OCI-LY1 (cell line): ENCODE measurements at regions not wholly inside any gene's neighbourhood (a gene's known extent, or its start where the extent isn't known, plus 50 kb on each side); places are given as distances from the start of the nearest gene placed in this dataset.

Experiments used
- EZH2 ChIP-seq: fragments of 200-600 bp; sonication (generic), shearing (Covaris generic); IDR thresholded peaks from 2 replicates; pipeline ENCODE4 v1.8.0; 2017; ENCODE audit warnings: borderline replicate concordance, mixed run types, mild to moderate bottlenecking, antibody characterized with exemption, low read length, moderate library complexity, mixed read lengths
- TF ChIP-seq, protein P1 (sequence below): fragments of 200-600 bp; sonication (generic), shearing (Covaris generic); IDR thresholded peaks from 2 replicates; pipeline ENCODE4 v1.5.1; 2017; ENCODE audit warnings: mild to moderate bottlenecking, antibody characterized with exemption, low read length, moderate library complexity, mixed read lengths

DNA sequence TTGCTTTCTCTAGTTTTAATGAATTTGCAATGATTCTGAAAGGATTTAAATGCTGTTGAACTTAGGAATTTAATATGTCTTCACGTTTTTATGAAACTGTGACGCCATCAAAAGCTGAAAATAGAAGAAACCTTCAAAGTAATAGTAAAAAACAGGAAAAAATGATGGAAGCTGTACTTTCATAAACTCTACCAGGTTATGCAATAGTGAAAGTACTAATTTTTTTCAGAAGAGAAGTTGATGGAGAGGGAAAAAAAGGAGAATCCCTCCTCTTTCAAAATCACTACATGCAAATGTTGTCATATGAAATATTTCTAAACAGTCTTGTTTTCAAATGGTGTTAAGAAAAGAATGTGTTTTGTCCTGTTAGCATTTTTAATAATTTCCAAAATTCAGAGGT lies 73.6 kb downstream of the ZNF330 start:
- TF ChIP-seq, protein P1, sequence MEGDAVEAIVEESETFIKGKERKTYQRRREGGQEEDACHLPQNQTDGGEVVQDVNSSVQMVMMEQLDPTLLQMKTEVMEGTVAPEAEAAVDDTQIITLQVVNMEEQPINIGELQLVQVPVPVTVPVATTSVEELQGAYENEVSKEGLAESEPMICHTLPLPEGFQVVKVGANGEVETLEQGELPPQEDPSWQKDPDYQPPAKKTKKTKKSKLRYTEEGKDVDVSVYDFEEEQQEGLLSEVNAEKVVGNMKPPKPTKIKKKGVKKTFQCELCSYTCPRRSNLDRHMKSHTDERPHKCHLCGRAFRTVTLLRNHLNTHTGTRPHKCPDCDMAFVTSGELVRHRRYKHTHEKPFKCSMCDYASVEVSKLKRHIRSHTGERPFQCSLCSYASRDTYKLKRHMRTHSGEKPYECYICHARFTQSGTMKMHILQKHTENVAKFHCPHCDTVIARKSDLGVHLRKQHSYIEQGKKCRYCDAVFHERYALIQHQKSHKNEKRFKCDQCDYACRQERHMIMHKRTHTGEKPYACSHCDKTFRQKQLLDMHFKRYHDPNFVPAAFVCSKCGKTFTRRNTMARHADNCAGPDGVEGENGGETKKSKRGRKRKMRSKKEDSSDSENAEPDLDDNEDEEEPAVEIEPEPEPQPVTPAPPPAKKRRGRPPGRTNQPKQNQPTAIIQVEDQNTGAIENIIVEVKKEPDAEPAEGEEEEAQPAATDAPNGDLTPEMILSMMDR = no peak
- TF ChIP-seq EZH2 = no peak
